ENCODE measurements at regions not wholly inside any gene's neighbourhood (a gene's known extent, or its start where the extent isn't known, plus 50 kb on each side); places are given as distances from the start of the nearest gene placed in this dataset.

- no peak for TF ChIP-seq CTCF (conservative IDR thresholded peaks at IDR 0.05; ENCODE audit: low read depth, low read length)
- TF ChIP-seq EZH2 (IDR thresholded peaks at IDR 0.05; ENCODE audit: borderline replicate concordance, low read depth, low read length, poor library complexity, severe bottlenecking), result no peak
Observed at GRCh38 chr2:234686088-234686890, 189.4 kb upstream of the ARL4C start.

Data from A673 (cell line).